Uterus (tissue), 3 donors: ENCODE measurements at regions not wholly inside any gene's neighbourhood (a gene's known extent, or its start where the extent isn't known, plus 50 kb on each side); places are given as distances from the start of the nearest gene placed in this dataset.
"Not testable (repeated sequence)": the region's sequence is repeated elsewhere in the genome, so short reads cannot be mapped to it uniquely, and the experiment has no call there.

ENCODE experiments used
- DNase-seq, 2 donors: peaks; one replicate each; pipeline ENCODE4 v3.0.0-alpha.2; 2019 to 2020
- H3K27ac ChIP-seq, 2 donors: fragments of 200-600 bp; sonication (generic); 1 replicate in 1 of 2; 2 replicates in 1 of 2; pipeline ENCODE4 v1.5.1; 2016 to 2018
- H3K27me3 ChIP-seq, 2 donors: fragments of 200-600 bp; sonication (generic); one replicate each; pipeline ENCODE4 v1.5.1; 2018 to 2019; ENCODE audit warnings: control low read depth in 1 of 2
- H3K36me3 ChIP-seq, 2 donors: fragments of 200-600 bp; sonication (generic); one replicate each; pipeline ENCODE4 v1.5.1; 2019; ENCODE audit warnings: control low read depth in 1 of 2
- H3K4me1 ChIP-seq, 2 donors: fragments of 200-600 bp; sonication (generic); one replicate each; pipeline ENCODE4 v1.5.1; 2018 to 2019; ENCODE audit warnings: control low read depth in 1 of 2
- H3K4me3 ChIP-seq, 2 donors: fragments of 200-600 bp; sonication (generic); 1 replicate in 1 of 2; 2 replicates in 1 of 2; pipeline ENCODE4 v1.5.1; 2018 to 2019; ENCODE audit warnings: mild to moderate bottlenecking in 1 of 2
- H3K9me3 ChIP-seq, 2 donors: fragments of 200-600 bp; sonication (generic); one replicate each; pipeline ENCODE4 v1.5.1; 2019; ENCODE audit warnings: control low read depth in 1 of 2
- CTCF ChIP-seq, 4 experiments: fragments of 200-600 bp in 2 of 4; fragments of 450-650 bp in 2 of 4; sonication (generic) in 2 of 4; IDR thresholded peaks; one replicate each; pipeline ENCODE4 v1.5.1; 2016 to 2019; ENCODE audit warnings: antibody characterized with exemption in 4 of 4, mild to moderate bottlenecking in 2 of 4, moderate library complexity in 1 of 4
- POLR2A ChIP-seq, 2 donors: fragments of 450-650 bp; IDR thresholded peaks; one replicate each; pipeline ENCODE4 v1.6.1; 2016; ENCODE audit warnings: antibody characterized with exemption in 2 of 2, mild to moderate bottlenecking in 1 of 2, moderate library complexity in 1 of 2
- intact Hi-C: fragments of 100-400 bp; cut with DNase I; formaldehyde crosslinking; loops from one replicate; pipeline ENCODE4 v1.15.1; 2023; ENCODE audit warnings: low total_unique reads
- donor health status: DM: yes; HTN: yes; CAD: no.

DNA sequence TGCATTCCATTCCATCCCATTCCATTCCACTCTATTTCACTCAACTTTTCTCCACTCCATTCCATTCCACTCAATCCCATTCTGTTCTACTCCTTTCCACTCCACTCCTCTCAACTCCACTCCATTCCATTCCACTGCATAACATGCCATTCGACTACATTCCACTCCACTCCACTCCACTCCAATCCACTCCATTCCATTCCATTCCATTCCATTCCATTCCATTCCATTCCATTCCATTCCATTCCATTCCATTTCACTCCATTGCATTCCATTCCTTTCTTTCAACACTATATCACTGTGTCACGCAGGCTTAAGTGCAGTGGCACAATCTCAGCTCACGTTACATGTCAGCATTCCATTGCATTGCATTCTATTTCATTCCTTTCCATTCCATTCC lies 1430.4 kb downstream of the TSPY10 start:
- DNase-seq, intact Hi-C loops, H3K27me3 ChIP-seq, H3K27ac ChIP-seq, H3K4me1 ChIP-seq, H3K4me3 ChIP-seq, H3K9me3 ChIP-seq, H3K36me3 ChIP-seq: not testable (repeated sequence)

GRCh38 chrY:10973422-10973821 lies 1445.7 kb downstream of the TSPY10 start:
- no peak for DNase-seq
- Histone ChIP-seq H3K4me1 (no peaks in the 10 kb centered on the region), H3K27ac (no peak overlapping the region), H3K36me3 (no peaks in the 10 kb centered on the region), H3K4me3 (no peak overlapping the region), H3K9me3 (no peaks in the 10 kb centered on the region), H3K27me3 (no peaks in the 10 kb centered on the region)
- TF ChIP-seq POLR2A (IDR thresholded peaks at IDR 0.05) (no peak), CTCF (IDR thresholded peaks at IDR 0.05) (no peak)
- intact Hi-C loops = no loop called here

GRCh38 chrY:10986655-10987054 lies 1459.0 kb downstream of the TSPY10 start:
- H3K9me3 ChIP-seq = no peaks in the 10 kb centered on the region
- H3K4me3 ChIP-seq = no peak overlapping the region
- DNase-seq = no peak
- H3K36me3 ChIP-seq = no peaks in the 10 kb centered on the region
- TF ChIP-seq POLR2A (IDR thresholded peaks at IDR 0.05) (no peak), CTCF (IDR thresholded peaks at IDR 0.05) (no peak)
- H3K27ac ChIP-seq = no peak overlapping the region
- no peaks in the 10 kb centered on the region for H3K4me1 ChIP-seq
- H3K27me3 ChIP-seq = no peaks in the 10 kb centered on the region
- intact Hi-C loops = no loop called here

- H3K4me1 ChIP-seq = no peaks in the 10 kb centered on the region
- TF ChIP-seq POLR2A (IDR thresholded peaks at IDR 0.05) (no peak), CTCF (IDR thresholded peaks at IDR 0.05) (no peak)
- intact Hi-C loops = no loop called here
- no peaks in the 10 kb centered on the region for H3K36me3 ChIP-seq
- H3K4me3 ChIP-seq = no peak overlapping the region
- no peaks in the 10 kb centered on the region for H3K27me3 ChIP-seq
- no peak for DNase-seq
- no peaks in the 10 kb centered on the region for H3K9me3 ChIP-seq
- H3K27ac ChIP-seq = no peak overlapping the region
Observed at GRCh38 chrY:10987626-10988025, 1459.9 kb downstream of the TSPY10 start.

- TF ChIP-seq CTCF (IDR thresholded peaks at IDR 0.05) = no peak
- no peak for TF ChIP-seq POLR2A (IDR thresholded peaks at IDR 0.05)
- no peak overlapping the region for H3K4me3 ChIP-seq
Observed at GRCh38 chrY:10993955-10994354, 1466.3 kb downstream of the TSPY10 start.

GRCh38 chrY:10999715-11000114 lies 1472.0 kb downstream of the TSPY10 start:
- H3K36me3 ChIP-seq, H3K4me3 ChIP-seq, DNase-seq, H3K27ac ChIP-seq, H3K27me3 ChIP-seq, H3K4me1 ChIP-seq, intact Hi-C loops, H3K9me3 ChIP-seq: not testable (repeated sequence)

More at GRCh38 chrY:10993955-10994354, 1466.3 kb downstream of the TSPY10 start:
- Histone ChIP-seq H3K27me3 (no peaks in the 10 kb centered on the region), H3K9me3 (no peaks in the 10 kb centered on the region), H3K4me1 (no peaks in the 10 kb centered on the region), H3K36me3 (no peaks in the 10 kb centered on the region), H3K27ac (no peak overlapping the region)
- DNase-seq = no peak
- intact Hi-C loops = no loop called here

DNA sequence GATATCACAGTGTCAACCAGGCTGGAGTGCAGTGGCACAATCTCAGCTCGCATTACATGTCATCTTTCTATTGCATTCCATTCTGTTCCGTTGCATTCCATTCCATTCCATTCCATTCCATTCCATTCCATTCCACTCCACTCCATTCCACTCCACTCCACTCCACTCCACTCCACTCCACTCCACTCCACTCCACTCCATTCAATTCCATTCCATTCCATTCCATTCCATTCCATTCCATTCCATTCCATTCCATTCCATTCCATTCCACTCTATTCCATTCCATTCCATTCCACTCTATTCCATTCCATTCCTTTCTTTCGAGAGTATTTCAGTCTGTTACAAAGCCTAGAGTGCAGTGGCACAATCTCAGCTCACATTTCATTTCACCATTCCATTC lies 1486.5 kb downstream of the TSPY10 start:
- H3K27me3 ChIP-seq, H3K9me3 ChIP-seq, DNase-seq, intact Hi-C loops, H3K27ac ChIP-seq, H3K36me3 ChIP-seq, H3K4me1 ChIP-seq, H3K4me3 ChIP-seq: not testable (repeated sequence)
